ENCODE measurements at regions not wholly inside any gene's neighbourhood (a gene's known extent, or its start where the extent isn't known, plus 50 kb on each side); places are given as distances from the start of the nearest gene placed in this dataset.

DNA sequence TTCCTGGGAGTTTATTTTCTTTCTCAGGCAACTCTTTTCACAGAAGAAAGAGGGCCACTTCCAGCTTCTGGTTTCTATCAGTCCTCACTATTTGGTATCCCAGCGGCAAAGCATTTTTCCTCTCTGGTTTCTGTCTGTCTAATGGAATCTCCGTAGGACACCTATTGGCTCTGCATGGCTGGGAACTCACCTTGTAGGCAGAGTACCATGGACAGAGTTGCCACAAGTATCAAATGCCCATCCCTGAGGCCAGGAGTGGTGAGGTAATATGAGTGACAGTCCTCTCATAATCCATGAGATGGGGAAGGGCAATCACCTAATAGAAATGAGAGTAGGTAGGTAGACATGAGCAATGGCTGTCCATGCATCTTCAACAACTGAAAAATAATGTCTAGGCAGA is 369.5 kb upstream of the PIK3C3 start:
- Histone ChIP-seq H3K4me2 (ENCODE audit: low read length) (no peak overlapping the region), H2AFZ (ENCODE audit: low read length) (no peak overlapping the region), H3K9me2 (ENCODE audit: insufficient read depth, low read length) (no peaks in the 10 kb centered on the region), H3K27ac (ENCODE audit: low read depth, low read length, poor library complexity, severe bottlenecking) (no peak overlapping the region), H3K9me3 (ENCODE audit: low read length) (no peaks in the 10 kb centered on the region), H3K4me3 (ENCODE audit: low read depth, low read length, poor library complexity, severe bottlenecking) (no peak overlapping the region), H4K20me1 (ENCODE audit: insufficient read depth, low read length) (no peaks in the 10 kb centered on the region), H3K4me1 (ENCODE audit: insufficient read depth, low read length, poor library complexity, severe bottlenecking) (no peaks in the 10 kb centered on the region), H3K36me3 (ENCODE audit: insufficient read depth, low read length) (no peaks in the 10 kb centered on the region), H3K79me2 (ENCODE audit: insufficient read depth, low read depth, low read length) (no peaks in the 10 kb centered on the region)
- POLR2A ChIA-PET, result no interaction called here
- DNase-seq (ENCODE audit: low spot score), result no peak
- CTCF ChIA-PET (ENCODE audit: unreplicated experiment), result no interaction called here
- intact Hi-C loops (cut with micrococcal nuclease; ENCODE audit: unreplicated experiment), result no loop called here
- no TSS peak for BruUV-seq (replicated peaks)
- no peak for TF ChIP-seq EZH2phosphoT487 (IDR thresholded peaks at IDR 0.05; ENCODE audit: borderline replicate concordance, low read depth, low read length)
- TF ChIP-seq CTCF (conservative IDR thresholded peaks at IDR 0.05; ENCODE audit: low read length), result no peak

GRCh38 chr18:41579185-41579584 is 375.8 kb upstream of the PIK3C3 start:
- TF ChIP-seq EZH2phosphoT487 (IDR thresholded peaks at IDR 0.05; ENCODE audit: borderline replicate concordance, low read depth, low read length), result no peak
- no peak for TF ChIP-seq CTCF (conservative IDR thresholded peaks at IDR 0.05; ENCODE audit: low read length)
- no peaks in the 10 kb centered on the region for H3K36me3 ChIP-seq (ENCODE audit: insufficient read depth, low read length)
- H4K20me1 ChIP-seq (ENCODE audit: insufficient read depth, low read length), result no peaks in the 10 kb centered on the region
- H3K9me2 ChIP-seq (ENCODE audit: insufficient read depth, low read length), result no peaks in the 10 kb centered on the region
- DNase-seq (ENCODE audit: low spot score), result no peak
- H3K4me1 ChIP-seq (ENCODE audit: insufficient read depth, low read length, poor library complexity, severe bottlenecking), result no peaks in the 10 kb centered on the region
- intact Hi-C loops (cut with micrococcal nuclease; ENCODE audit: unreplicated experiment), result no loop called here
- BruUV-seq (replicated peaks), result no TSS peak
- H3K4me3 ChIP-seq (ENCODE audit: low read depth, low read length, poor library complexity, severe bottlenecking), result no peak overlapping the region
- H3K4me2 ChIP-seq (ENCODE audit: low read length), result no peak overlapping the region
- ChIA-PET CTCF (ENCODE audit: unreplicated experiment) (no interaction called here), POLR2A (no interaction called here)
- no peaks in the 10 kb centered on the region for H3K9me3 ChIP-seq (ENCODE audit: low read length)
- no peaks in the 10 kb centered on the region for H3K79me2 ChIP-seq (ENCODE audit: insufficient read depth, low read depth, low read length)
- H3K27ac ChIP-seq (ENCODE audit: low read depth, low read length, poor library complexity, severe bottlenecking), result no peak overlapping the region
- H2AFZ ChIP-seq (ENCODE audit: low read length), result no peak overlapping the region

DNA sequence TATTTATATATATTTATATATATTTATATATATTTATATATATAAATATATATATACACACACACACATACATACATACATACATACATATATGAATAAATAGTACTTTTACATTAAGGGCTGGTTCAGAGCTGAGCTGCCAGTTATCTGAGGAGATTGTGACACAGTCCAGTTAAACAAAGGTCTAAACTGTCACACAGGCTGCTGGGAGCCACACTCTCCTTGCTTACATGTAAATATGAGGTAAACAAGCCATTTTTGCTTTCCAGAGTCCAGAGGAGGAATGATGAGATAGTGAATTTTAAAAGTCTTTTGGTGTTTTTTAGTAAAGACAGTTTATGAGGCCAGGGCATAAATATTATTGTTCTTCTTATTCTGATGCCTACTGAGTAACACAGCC is 377.5 kb upstream of the PIK3C3 start:
- Histone ChIP-seq H4K20me1 (ENCODE audit: insufficient read depth, low read length) (no peaks in the 10 kb centered on the region), H3K4me3 (ENCODE audit: low read depth, low read length, poor library complexity, severe bottlenecking) (no peak overlapping the region), H3K9me3 (ENCODE audit: low read length) (no peaks in the 10 kb centered on the region), H2AFZ (ENCODE audit: low read length) (no peak overlapping the region), H3K9me2 (ENCODE audit: insufficient read depth, low read length) (no peaks in the 10 kb centered on the region), H3K27ac (ENCODE audit: low read depth, low read length, poor library complexity, severe bottlenecking) (no peak overlapping the region), H3K79me2 (ENCODE audit: insufficient read depth, low read depth, low read length) (no peaks in the 10 kb centered on the region), H3K4me1 (ENCODE audit: insufficient read depth, low read length, poor library complexity, severe bottlenecking) (no peaks in the 10 kb centered on the region), H3K36me3 (ENCODE audit: insufficient read depth, low read length) (no peaks in the 10 kb centered on the region), H3K4me2 (ENCODE audit: low read length) (no peak overlapping the region)
- DNase-seq (ENCODE audit: low spot score), result no peak
- TF ChIP-seq EZH2phosphoT487 (IDR thresholded peaks at IDR 0.05; ENCODE audit: borderline replicate concordance, low read depth, low read length) (no peak), CTCF (conservative IDR thresholded peaks at IDR 0.05; ENCODE audit: low read length) (no peak)
- CTCF ChIA-PET (ENCODE audit: unreplicated experiment), result no interaction called here
- POLR2A ChIA-PET, result no interaction called here
- no TSS peak for BruUV-seq (replicated peaks)
- intact Hi-C loops (cut with micrococcal nuclease; ENCODE audit: unreplicated experiment), result no loop called here
